OCI-LY7 (cell line): ENCODE measurements at regions not wholly inside any gene's neighbourhood (a gene's known extent, or its start where the extent isn't known, plus 50 kb on each side); places are given as distances from the start of the nearest gene placed in this dataset.

Source experiments
- BruUV-seq: library from RNA; stranded (reverse); fragments of 400-500 nt; replicated peaks from 2 replicates; lab custom pipeline; 2021; lab: Mats Ljungman, UMichigan
- CTCF ChIA-PET: fragments of 300-600 bp; sonication (Branson Sonifier 250); formaldehyde crosslinking; loops from one replicate; lab custom pipeline; 2022; ENCODE audit warnings: antibody characterized with exemption; ENCODE audit not compliant: unreplicated experiment; lab: Charles Lee
- POLR2A ChIA-PET: fragments of 300-600 bp; sonication (Branson Sonifier 250); formaldehyde crosslinking; loops from one replicate; lab custom pipeline; 2022; ENCODE audit warnings: antibody characterized with exemption; lab: Charles Lee
- DNase-seq: peaks from one replicate; pipeline ENCODE4 v3.0.0-alpha.2; 2015; ENCODE audit warnings: low spot score
- H2AFZ ChIP-seq: fragments of 200-600 bp; sonication (generic), shearing (Covaris generic); 2 replicates; pipeline ENCODE4 v1.6.1; 2014; ENCODE audit warnings: mild to moderate bottlenecking, antibody characterized with exemption, low read length, moderate library complexity
- H3K27ac ChIP-seq: fragments of 200-600 bp; sonication (generic); 2 replicates; pipeline ENCODE4 v1.5.1; 2014; ENCODE audit warnings: mixed run types, low read depth, mild to moderate bottlenecking, moderate library complexity, low read length, inconsistent platforms; ENCODE audit not compliant: poor library complexity, severe bottlenecking
- H3K36me3 ChIP-seq: fragments of 200-600 bp; sonication (generic); 2 replicates; pipeline ENCODE4 v1.6.1; 2014; ENCODE audit warnings: mild to moderate bottlenecking, antibody characterized with exemption, low read length, moderate library complexity, mixed read lengths; ENCODE audit not compliant: insufficient read depth
- H3K4me1 ChIP-seq: fragments of 200-600 bp; sonication (generic); 2 replicates; pipeline ENCODE4 v1.5.1; 2014; ENCODE audit warnings: mild to moderate bottlenecking, low read length; ENCODE audit not compliant: insufficient read depth, poor library complexity, severe bottlenecking
- H3K4me2 ChIP-seq: fragments of 200-600 bp; sonication (generic); 2 replicates; pipeline ENCODE4 v1.6.1; 2014; ENCODE audit warnings: mild to moderate bottlenecking, low read length
- H3K4me3 ChIP-seq: fragments of 200-600 bp; sonication (generic); 2 replicates; pipeline ENCODE4 v1.5.1; 2014; ENCODE audit warnings: mild to moderate bottlenecking, low read depth, low read length; ENCODE audit not compliant: poor library complexity, severe bottlenecking
- H3K79me2 ChIP-seq: fragments of 200-600 bp; sonication (generic); 2 replicates; pipeline ENCODE4 v1.6.1; 2016; ENCODE audit warnings: low read depth, mild to moderate bottlenecking, low read length, moderate library complexity, mixed read lengths; ENCODE audit not compliant: insufficient read depth
- H3K9me2 ChIP-seq: fragments of 200-600 bp; sonication (generic); 2 replicates; pipeline ENCODE4 v1.6.1; 2016; ENCODE audit warnings: mild to moderate bottlenecking, low read length, mixed read lengths; ENCODE audit not compliant: insufficient read depth
- H3K9me3 ChIP-seq: fragments of 200-600 bp; sonication (generic); 2 replicates; pipeline ENCODE4 v1.6.1; 2014; ENCODE audit warnings: mild to moderate bottlenecking, mixed run types, low read length, mixed read lengths
- H4K20me1 ChIP-seq: fragments of 200-600 bp; sonication (generic); 2 replicates; pipeline ENCODE4 v1.6.1; 2014; ENCODE audit warnings: mild to moderate bottlenecking, antibody characterized with exemption, low read length, moderate library complexity, mixed read lengths; ENCODE audit not compliant: insufficient read depth
- EZH2phosphoT487 ChIP-seq: fragments of 200-600 bp; sonication (generic); IDR thresholded peaks from 2 replicates; pipeline ENCODE4 v1.6.1; 2018; ENCODE audit warnings: low read depth, borderline replicate concordance, mild to moderate bottlenecking, mixed run types, antibody characterized with exemption, low read length, moderate library complexity, mixed read lengths
- intact Hi-C: fragments of 100-400 bp; cut with micrococcal nuclease; formaldehyde crosslinking; loops from one replicate; pipeline ENCODE4 v1.10.0; 2022; ENCODE audit not compliant: unreplicated experiment
- TF ChIP-seq, protein P1 (sequence below): fragments of 200-600 bp; sonication (generic); conservative IDR thresholded peaks from 2 replicates; pipeline ENCODE4 v1.5.1; 2014; ENCODE audit warnings: mild to moderate bottlenecking, antibody characterized with exemption, low read length, moderate library complexity, mixed read lengths

DNA sequence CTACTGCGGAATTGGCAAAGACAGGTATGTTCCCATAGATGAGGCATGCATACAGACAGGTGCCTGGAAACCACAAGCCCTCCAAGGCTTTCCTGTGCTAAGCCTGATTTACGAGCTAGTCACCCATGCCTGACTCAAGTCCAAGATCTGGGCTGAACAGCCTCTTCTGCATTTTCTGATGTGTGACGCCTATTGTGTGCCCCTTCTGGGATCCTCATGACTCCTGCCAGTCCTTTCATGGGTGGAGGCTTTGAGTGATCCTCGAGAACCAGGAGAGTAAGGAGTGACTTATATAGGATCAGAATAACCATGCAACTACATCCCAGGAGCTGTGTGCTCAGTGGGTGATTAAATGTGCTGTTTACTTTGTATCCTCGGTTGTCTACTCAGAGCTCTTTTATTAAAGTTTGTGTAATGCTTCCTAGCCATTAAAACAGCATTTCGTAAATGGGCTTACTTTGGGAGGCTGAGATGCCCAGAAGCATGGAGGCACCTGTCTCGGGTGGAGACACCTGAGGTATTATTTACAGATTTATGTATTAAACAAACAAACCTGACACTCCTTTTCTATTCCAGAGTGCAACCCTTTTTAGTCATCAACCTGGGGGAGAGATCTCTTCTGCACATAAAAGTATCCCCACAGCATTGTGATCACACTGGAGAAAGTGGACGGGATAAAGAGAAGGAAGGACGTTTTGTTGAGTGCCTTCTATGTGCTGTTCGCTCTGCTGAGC lies 373.0 kb upstream of the DYNLRB2 start:
- ChIA-PET CTCF (no interaction called here), POLR2A (no interaction called here)
- Histone ChIP-seq H3K4me1 (no peaks in the 10 kb centered on the region), H3K4me2 (no peak overlapping the region), H3K27ac (no peak overlapping the region), H3K79me2 (no peaks in the 10 kb centered on the region), H4K20me1 (no peaks in the 10 kb centered on the region), H2AFZ (no peak overlapping the region), H3K9me2 (no peaks in the 10 kb centered on the region), H3K4me3 (no peak overlapping the region), H3K36me3 (no peaks in the 10 kb centered on the region), H3K9me3 (no peaks in the 10 kb centered on the region)
- BruUV-seq: no TSS peak
- TF ChIP-seq, protein P1, sequence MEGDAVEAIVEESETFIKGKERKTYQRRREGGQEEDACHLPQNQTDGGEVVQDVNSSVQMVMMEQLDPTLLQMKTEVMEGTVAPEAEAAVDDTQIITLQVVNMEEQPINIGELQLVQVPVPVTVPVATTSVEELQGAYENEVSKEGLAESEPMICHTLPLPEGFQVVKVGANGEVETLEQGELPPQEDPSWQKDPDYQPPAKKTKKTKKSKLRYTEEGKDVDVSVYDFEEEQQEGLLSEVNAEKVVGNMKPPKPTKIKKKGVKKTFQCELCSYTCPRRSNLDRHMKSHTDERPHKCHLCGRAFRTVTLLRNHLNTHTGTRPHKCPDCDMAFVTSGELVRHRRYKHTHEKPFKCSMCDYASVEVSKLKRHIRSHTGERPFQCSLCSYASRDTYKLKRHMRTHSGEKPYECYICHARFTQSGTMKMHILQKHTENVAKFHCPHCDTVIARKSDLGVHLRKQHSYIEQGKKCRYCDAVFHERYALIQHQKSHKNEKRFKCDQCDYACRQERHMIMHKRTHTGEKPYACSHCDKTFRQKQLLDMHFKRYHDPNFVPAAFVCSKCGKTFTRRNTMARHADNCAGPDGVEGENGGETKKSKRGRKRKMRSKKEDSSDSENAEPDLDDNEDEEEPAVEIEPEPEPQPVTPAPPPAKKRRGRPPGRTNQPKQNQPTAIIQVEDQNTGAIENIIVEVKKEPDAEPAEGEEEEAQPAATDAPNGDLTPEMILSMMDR: no peak
- TF ChIP-seq EZH2phosphoT487: no peak
- no peak for DNase-seq
- intact Hi-C loops: no loop called here

DNA sequence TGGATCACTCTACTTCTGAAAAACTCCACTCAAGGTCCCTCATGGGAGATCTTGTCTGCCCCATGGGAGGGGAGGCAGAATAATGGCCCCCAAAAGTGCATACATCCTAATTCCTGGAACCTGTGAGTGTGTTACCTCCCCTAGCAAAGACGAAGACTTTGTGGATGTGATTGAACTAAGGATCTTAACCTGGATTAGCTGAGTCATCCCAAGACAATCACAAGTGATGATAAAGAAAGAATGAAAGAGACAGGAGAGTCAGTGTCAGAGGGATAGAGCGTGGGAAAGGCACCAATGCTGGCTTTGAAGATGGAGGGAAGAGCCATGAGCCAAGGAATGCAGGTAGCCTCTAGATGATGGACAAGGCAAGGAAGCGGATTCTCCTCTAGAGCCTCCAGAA lies 374.7 kb upstream of the DYNLRB2 start:
- Histone ChIP-seq H3K27ac (no peak overlapping the region), H2AFZ (no peak overlapping the region), H3K4me2 (no peak overlapping the region), H4K20me1 (no peaks in the 10 kb centered on the region), H3K4me1 (no peaks in the 10 kb centered on the region), H3K9me2 (no peaks in the 10 kb centered on the region), H3K4me3 (no peak overlapping the region), H3K36me3 (no peaks in the 10 kb centered on the region), H3K79me2 (no peaks in the 10 kb centered on the region), H3K9me3 (no peaks in the 10 kb centered on the region)
- intact Hi-C loops: no loop called here
- POLR2A ChIA-PET: no interaction called here
- CTCF ChIA-PET: no interaction called here
- BruUV-seq: no TSS peak
- DNase-seq: no peak
- TF ChIP-seq, protein P1: no peak
- no peak for TF ChIP-seq EZH2phosphoT487

DNA sequence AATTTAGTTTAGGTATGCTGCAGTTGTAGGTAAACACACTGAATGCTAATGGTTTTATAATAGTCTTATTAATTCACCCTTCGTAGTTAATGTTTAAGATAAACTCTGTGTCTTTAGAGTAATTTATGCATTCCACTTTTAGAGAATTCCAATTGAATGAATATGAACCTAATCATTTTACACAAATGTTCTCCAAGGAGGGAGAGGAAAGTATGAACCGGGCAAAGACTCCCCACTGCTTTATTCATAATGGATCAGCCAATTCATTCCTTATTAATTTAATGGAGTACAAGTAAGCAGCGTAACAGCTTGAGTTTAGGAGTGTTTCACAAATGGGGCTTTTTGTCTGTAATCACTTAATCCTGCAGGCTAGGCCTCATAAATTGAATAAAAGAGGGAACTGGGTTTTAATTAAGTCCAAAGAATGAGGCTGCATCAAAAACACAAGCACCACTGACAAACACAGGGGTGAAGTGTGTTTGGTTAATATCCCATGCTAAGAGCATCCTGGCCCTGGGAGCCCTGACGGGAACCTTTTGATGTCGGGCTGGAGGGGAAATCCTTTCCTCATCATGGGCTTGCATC lies 375.7 kb upstream of the DYNLRB2 start:
- Histone ChIP-seq H3K36me3 (no peaks in the 10 kb centered on the region), H3K79me2 (no peaks in the 10 kb centered on the region), H3K4me3 (no peak overlapping the region), H3K9me2 (no peaks in the 10 kb centered on the region), H3K4me1 (no peaks in the 10 kb centered on the region), H3K27ac (no peak overlapping the region), H4K20me1 (no peaks in the 10 kb centered on the region), H2AFZ (no peak overlapping the region), H3K4me2 (no peak overlapping the region), H3K9me3 (no peaks in the 10 kb centered on the region)
- BruUV-seq: no TSS peak
- no peak for DNase-seq
- ChIA-PET CTCF (no interaction called here), POLR2A (no interaction called here)
- TF ChIP-seq EZH2phosphoT487: no peak
- TF ChIP-seq, protein P1: no peak
- intact Hi-C loops: no loop called here
